K562 (cell line): ENCODE measurements at regions not wholly inside any gene's neighbourhood (a gene's known extent, or its start where the extent isn't known, plus 50 kb on each side); places are given as distances from the start of the nearest gene placed in this dataset.

Source experiments
- ATAC-seq: fragments of 200-7000 bp; cut with Tn5 transposase; 3 replicates; pipeline ENCODE4 v1.9.1; 2020; ENCODE audit warnings: moderate library complexity
- BruUV-seq: library from RNA; stranded (reverse); fragments of 400-500 nt; replicated peaks from 2 replicates; lab custom pipeline; 2021; lab: Mats Ljungman, UMichigan
- CTCF ChIA-PET: fragments of 300-600 bp; formaldehyde crosslinking; extraction: SDS; loops from one replicate; lab custom pipeline; 2021; ENCODE audit warnings: low intra/inter-chr PET ratio; lab: Yijun Ruan, JAX
- POLR2A ChIA-PET: fragments of 300-600, 350-650 bp; sonication (Branson Sonifier 250); formaldehyde crosslinking; extraction: SDS; loops from one replicate; lab custom pipeline; 2021; ENCODE audit warnings: antibody characterized with exemption, inconsistent platforms; lab: Yijun Ruan, JAX
- DNase-seq, 4 experiments: peaks; one replicate each; pipeline versions ENCODE4 v3.0.0 to v3.0.0-alpha.2; 2011 to 2018; ENCODE audit warnings: low spot score in 3 of 4, mixed read lengths in 3 of 4; ENCODE audit errors: extremely low read depth in 1 of 4
- FAIRE-seq: peaks from 2 replicates; lab custom pipeline; 2011; peaks lifted over from hg19 to GRCh38; lab: Jason Lieb, UNC
- H2AFZ ChIP-seq: 2 replicates; pipeline ENCODE4 v1.6.0; 2011; ENCODE audit warnings: low read depth, low read length, control low read depth, inconsistent platforms
- H3K27ac ChIP-seq: fragments of 200-600 bp; 3 replicates; pipeline ENCODE4 v1.8.0; 2011; ENCODE audit warnings: low read depth, mild to moderate bottlenecking, control low read depth, inconsistent platforms, low read length, moderate library complexity, mixed read lengths; ENCODE audit errors: extremely low read depth
- H3K27me3 ChIP-seq, 2 experiments: fragments of 300-600 bp in 1 of 2; 2 replicates in 1 of 2; 3 replicates in 1 of 2; pipeline versions ENCODE4 v1.6.0 to v1.8.0; 2011; ENCODE audit warnings: inconsistent platforms in 2 of 2, low read length in 2 of 2, mild to moderate bottlenecking in 1 of 2, mixed read lengths in 1 of 2, moderate library complexity in 1 of 2; ENCODE audit not compliant: control insufficient read depth in 2 of 2, insufficient read depth in 2 of 2
- H3K36me3 ChIP-seq: fragments of 300-600 bp; 3 replicates; pipeline ENCODE4 v1.8.0; 2011; ENCODE audit warnings: mild to moderate bottlenecking, low read length, inconsistent platforms; ENCODE audit not compliant: control insufficient read depth, insufficient read depth
- H3K4me1 ChIP-seq, 2 experiments: fragments of 200-600 bp in 1 of 2; replicated peaks in 1 of 2; 2 replicates in 1 of 2; 3 replicates in 1 of 2; pipeline versions ENCODE4 v1.5.1 to v1.8.0; 2011; ENCODE audit warnings: inconsistent platforms in 2 of 2, low read length in 2 of 2, mild to moderate bottlenecking in 1 of 2, mixed read lengths in 1 of 2, moderate library complexity in 1 of 2; ENCODE audit not compliant: control insufficient read depth in 2 of 2, insufficient read depth in 2 of 2
- H3K4me2 ChIP-seq: 2 replicates; pipeline ENCODE4 v1.6.1; 2011; ENCODE audit warnings: low read length, control low read depth, inconsistent platforms, mixed read lengths; ENCODE audit not compliant: insufficient read depth
- H3K4me3 ChIP-seq: fragments of 200-600 bp; sonication (generic), shearing (Covaris generic); 2 replicates; pipeline ENCODE4 v1.5.1; 2016; ENCODE audit warnings: control low read depth, inconsistent platforms
- H3K79me2 ChIP-seq: fragments of 200-600 bp; 3 replicates; pipeline ENCODE4 v1.8.0; 2011; ENCODE audit warnings: low read length, inconsistent platforms; ENCODE audit not compliant: control insufficient read depth, insufficient read depth
- H3K9ac ChIP-seq, 2 experiments: 2 replicates each; pipeline versions ENCODE4 v1.6.0 to v1.6.1; 2011; ENCODE audit warnings: low read depth in 2 of 2, low read length in 2 of 2, control low read depth in 1 of 2, inconsistent platforms in 1 of 2, mild to moderate bottlenecking in 1 of 2, mixed read lengths in 1 of 2; ENCODE audit not compliant: insufficient read depth in 1 of 2
- H3K9me1 ChIP-seq: one replicate; pipeline ENCODE4 v1.6.0; 2011; ENCODE audit warnings: inconsistent platforms, mild to moderate bottlenecking, low read length, moderate library complexity; ENCODE audit not compliant: control insufficient read depth, insufficient read depth
- H3K9me3 ChIP-seq: replicated peaks from 2 replicates; pipeline ENCODE4 v1.5.1; 2011; ENCODE audit warnings: low read depth, low read length, inconsistent platforms; ENCODE audit not compliant: control insufficient read depth, insufficient read depth
- H4K20me1 ChIP-seq: replicated peaks from 2 replicates; pipeline ENCODE4 v1.6.1; 2011; ENCODE audit warnings: low read length, inconsistent platforms, mixed read lengths; ENCODE audit not compliant: control insufficient read depth, insufficient read depth
- ARNT ChIP-seq, 2 experiments: fragments of 450-650 bp; IDR thresholded peaks; 2 replicates each; pipeline ENCODE4 v1.6.1; 2016; ENCODE audit warnings: mild to moderate bottlenecking in 1 of 2
- BCOR ChIP-seq: fragments of 450-650 bp; IDR thresholded peaks from 2 replicates; pipeline ENCODE4 v1.6.1; 2016
- CBX3 ChIP-seq, 2 experiments: IDR thresholded peaks; 1 replicate in 1 of 2; 2 replicates in 1 of 2; pipeline ENCODE4 v1.6.1; 2012; ENCODE audit warnings: inconsistent platforms in 2 of 2, low read length in 2 of 2, borderline replicate concordance in 1 of 2, control low read depth in 1 of 2
- DIDO1 ChIP-seq: fragments of 450-650 bp; IDR thresholded peaks from 2 replicates; pipeline ENCODE4 v1.6.1; 2016; ENCODE audit warnings: low read depth, missing biosample characterization, missing genetic modification characterization
- ESRRB ChIP-seq: fragments of 250-450 bp; sonication (Bioruptor Pico); IDR thresholded peaks from 2 replicates; pipeline ENCODE4 v1.5.0; 2020; ENCODE audit warnings: mild to moderate bottlenecking, moderate library complexity, borderline replicate concordance
- FOXA1 ChIP-seq: fragments of 450-650 bp; IDR thresholded peaks from 2 replicates; pipeline ENCODE4 v1.6.1; 2016; ENCODE audit warnings: mild to moderate bottlenecking, borderline replicate concordance
- MCM3 ChIP-seq: fragments of 450-650 bp; IDR thresholded peaks from 2 replicates; pipeline ENCODE4 v1.6.1; 2016
- MEF2A ChIP-seq: IDR thresholded peaks from 2 replicates; pipeline ENCODE4 v1.6.1; 2011; ENCODE audit warnings: low read depth, mild to moderate bottlenecking, low read length, moderate library complexity; ENCODE audit not compliant: control insufficient read depth
- NBN ChIP-seq: fragments of 450-650 bp; IDR thresholded peaks from 2 replicates; pipeline ENCODE4 v1.6.1; 2016; ENCODE audit warnings: low read depth, mild to moderate bottlenecking
- NR2C2 ChIP-seq, 2 experiments: fragments of 200-800 bp in 1 of 2; sonication (Bioruptor generic) in 1 of 2; sonication (generic) in 1 of 2; formaldehyde crosslinking in 1 of 2; IDR thresholded peaks; 2 replicates each; pipeline versions ENCODE4 v1.6.1 to v1.8.0; 2016 to 2022; ENCODE audit warnings: mild to moderate bottlenecking in 1 of 2, missing compliant biosample characterization in 1 of 2, missing genetic modification characterization in 1 of 2, missing genetic modification reagents in 1 of 2
- NR4A1 ChIP-seq, 2 experiments: fragments of 250-450 bp in 1 of 2; fragments of 450-650 bp in 1 of 2; sonication (Bioruptor Pico) in 1 of 2; IDR thresholded peaks; 2 replicates each; pipeline versions ENCODE4 v1.4.0 to v1.6.1; 2016 to 2020; ENCODE audit warnings: mild to moderate bottlenecking in 2 of 2, missing compliant biosample characterization in 1 of 2, missing genetic modification characterization in 1 of 2, moderate library complexity in 1 of 2
- RBM15 ChIP-seq: fragments of 200-400 bp; formaldehyde crosslinking; IDR thresholded peaks from 2 replicates; pipeline ENCODE4 v1.6.1; 2018; ENCODE audit warnings: mild to moderate bottlenecking, low read length, moderate library complexity; ENCODE audit not compliant: insufficient read depth
- SMARCC2 ChIP-seq: fragments of 450-650 bp; IDR thresholded peaks from 2 replicates; pipeline ENCODE4 v1.6.1; 2017; ENCODE audit warnings: antibody characterized with exemption, moderate library complexity, mild to moderate bottlenecking, low read depth
- SP1 ChIP-seq: sonication (generic); formaldehyde crosslinking; IDR thresholded peaks from 2 replicates; pipeline ENCODE4 v1.8.1; 2022; ENCODE audit warnings: mild to moderate bottlenecking, missing genetic modification reagents
- TAF1 ChIP-seq: IDR thresholded peaks from 2 replicates; pipeline ENCODE4 v1.6.1; 2011; ENCODE audit warnings: mild to moderate bottlenecking, low read length, moderate library complexity; ENCODE audit not compliant: insufficient read depth, control insufficient read depth, severe bottlenecking; ENCODE audit errors: extremely low read depth
- WHSC1 ChIP-seq: IDR thresholded peaks from one replicate; pipeline ENCODE4 v1.6.1; 2012; ENCODE audit warnings: low read length, control low read depth, inconsistent platforms
- YBX1 ChIP-seq: fragments of 450-650 bp; IDR thresholded peaks from 2 replicates; pipeline ENCODE4 v1.7.1; 2016; ENCODE audit warnings: mild to moderate bottlenecking
- ZNF232 ChIP-seq: sonication (generic); formaldehyde crosslinking; IDR thresholded peaks from 2 replicates; pipeline ENCODE4 v1.8.0; 2022; ENCODE audit warnings: mild to moderate bottlenecking, missing genetic modification reagents
- ZNF668 ChIP-seq: fragments of 250-450 bp; sonication (Bioruptor Pico); IDR thresholded peaks from 2 replicates; pipeline ENCODE4 v1.8.0; 2022; ENCODE audit warnings: mild to moderate bottlenecking, inconsistent platforms
- WGBS: fragments of 100-300 bp; shearing (Covaris generic); methylation state at CpG from one replicate; pipeline ENCODE4 v1.1.6; 2016; ENCODE audit warnings: low coverage, mixed read lengths; ENCODE audit not compliant: insufficient coverage; ENCODE audit errors: missing lambda C conversion rate; 5-methylcytosine and 5-hydroxymethylcytosine counted together
- in situ Hi-C: fragments of 300-500 bp; cut with MboI; formaldehyde crosslinking; loops from 4 replicates; pipeline ENCODE4 v1.15.0; 2018; ENCODE audit warnings: inconsistent platforms, mixed read lengths
- intact Hi-C: fragments of 100-400 bp; cut with micrococcal nuclease; formaldehyde crosslinking; loops from 2 replicates; pipeline ENCODE4 v1.14.2; 2022
- TF ChIP-seq, protein P1 (sequence below): sonication (generic); formaldehyde crosslinking; IDR thresholded peaks from 2 replicates; pipeline ENCODE4 v1.8.0; 2022; ENCODE audit warnings: missing genetic modification reagents, mild to moderate bottlenecking, borderline replicate concordance

DNA sequence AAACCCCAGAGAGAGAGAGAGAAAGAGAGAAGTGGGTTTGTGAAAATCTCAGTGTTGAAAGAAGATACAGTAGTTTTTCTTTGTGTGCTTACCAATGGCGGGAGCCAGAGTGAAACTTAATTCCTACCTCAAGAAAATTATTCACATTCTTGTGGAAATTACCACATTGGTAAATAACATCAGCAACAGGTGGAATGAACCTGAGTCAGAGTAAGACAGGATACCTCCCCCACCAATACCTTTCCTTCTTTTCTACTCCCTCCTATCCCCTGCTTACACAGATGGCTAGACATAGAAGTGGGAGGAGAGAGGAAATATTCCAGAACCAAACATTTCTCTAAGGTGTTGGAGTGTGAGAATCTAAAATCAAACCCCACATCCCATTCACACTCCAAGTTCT lies 793.9 kb downstream of the SORCS3 start:
- TF ChIP-seq BCOR (no peak), ZNF232 (CRISPR knock-in tag) (no peak), NR4A1 (CRISPR knock-in tag; IDR thresholded peaks at IDR 0.05) (no peak), NR4A1 (tag; IDR thresholded peaks at IDR 0.05) (no peak), MCM3 (no peak), CBX3 (IDR thresholded peaks at IDR 0.05; ENCODE audit: borderline replicate concordance in 1 of 2, low read length in 2 of 2) (no peak), YBX1 (no peak), TAF1 (no peak), SMARCC2 (no peak), WHSC1 (no peak), SP1 (CRISPR knock-in tag) (no peak), DIDO1 (tag) (no peak), ZNF668 (CRISPR knock-in tag) (no peak), MEF2A (no peak), NBN (no peak), ESRRB (CRISPR knock-in tag) (no peak), ARNT (IDR thresholded peaks at IDR 0.05) (no peak), NR2C2 (CRISPR knock-in tag; IDR thresholded peaks at IDR 0.05) (no peak), NR2C2 (tag; IDR thresholded peaks at IDR 0.05) (no peak), FOXA1 (no peak), RBM15 (no peak)
- TF ChIP-seq, protein P1, sequence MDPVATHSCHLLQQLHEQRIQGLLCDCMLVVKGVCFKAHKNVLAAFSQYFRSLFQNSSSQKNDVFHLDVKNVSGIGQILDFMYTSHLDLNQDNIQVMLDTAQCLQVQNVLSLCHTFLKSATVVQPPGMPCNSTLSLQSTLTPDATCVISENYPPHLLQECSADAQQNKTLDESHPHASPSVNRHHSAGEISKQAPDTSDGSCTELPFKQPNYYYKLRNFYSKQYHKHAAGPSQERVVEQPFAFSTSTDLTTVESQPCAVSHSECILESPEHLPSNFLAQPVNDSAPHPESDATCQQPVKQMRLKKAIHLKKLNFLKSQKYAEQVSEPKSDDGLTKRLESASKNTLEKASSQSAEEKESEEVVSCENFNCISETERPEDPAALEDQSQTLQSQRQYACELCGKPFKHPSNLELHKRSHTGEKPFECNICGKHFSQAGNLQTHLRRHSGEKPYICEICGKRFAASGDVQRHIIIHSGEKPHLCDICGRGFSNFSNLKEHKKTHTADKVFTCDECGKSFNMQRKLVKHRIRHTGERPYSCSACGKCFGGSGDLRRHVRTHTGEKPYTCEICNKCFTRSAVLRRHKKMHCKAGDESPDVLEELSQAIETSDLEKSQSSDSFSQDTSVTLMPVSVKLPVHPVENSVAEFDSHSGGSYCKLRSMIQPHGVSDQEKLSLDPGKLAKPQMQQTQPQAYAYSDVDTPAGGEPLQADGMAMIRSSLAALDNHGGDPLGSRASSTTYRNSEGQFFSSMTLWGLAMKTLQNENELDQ: no peak
- TF ChIP-seq, all 486 proteins: peak for 0
- WGBS: 14% methylated on average over 1 of the region's 1 CpG
- no peaks in the 10 kb centered on the region for H3K9me1 ChIP-seq
- H3K36me3 ChIP-seq: no peaks in the 10 kb centered on the region
- H2AFZ ChIP-seq: no peak overlapping the region
- FAIRE-seq: no peak
- ATAC-seq: no peak
- no TSS peak for BruUV-seq
- no peaks in the 10 kb centered on the region for H3K9me3 ChIP-seq
- no peak overlapping the region for H3K9ac ChIP-seq
- no peak overlapping the region for H3K4me2 ChIP-seq
- CTCF ChIA-PET: no interaction called here
- no peaks in the 10 kb centered on the region for H3K27me3 ChIP-seq
- DNase-seq: no peak
- no peaks in the 10 kb centered on the region for H3K79me2 ChIP-seq
- intact Hi-C loops (no loop called here), in situ Hi-C loops (no loop called here)
- no peak overlapping the region for H3K4me3 ChIP-seq
- POLR2A ChIA-PET: no interaction called here
- no peaks in the 10 kb centered on the region for H3K4me1 ChIP-seq
- H3K27ac ChIP-seq: no peak overlapping the region
- no peaks in the 10 kb centered on the region for H4K20me1 ChIP-seq
